Natural killer cell (primary cell): ENCODE measurements at regions not wholly inside any gene's neighbourhood (a gene's known extent, or its start where the extent isn't known, plus 50 kb on each side); places are given as distances from the start of the nearest gene placed in this dataset.

Source experiments
- ATAC-seq, 3 donors: fragments of 150-1000 bp in 2 of 3; fragments of 200-7000 bp in 1 of 3; cut with Tn5 transposase; 1 replicate in 1 of 3; 2 replicates in 2 of 3; pipeline ENCODE4 v1.10.0; 2021; ENCODE audit warnings: mild to moderate bottlenecking in 2 of 3, moderate library complexity in 2 of 3
- DNase-seq, 2 donors: peaks; one replicate each; pipeline versions ENCODE4 v3.0.0 to v3.0.0-alpha.2; 2013 to 2021; ENCODE audit warnings: mixed read lengths in 1 of 2
- H3K27ac ChIP-seq: one replicate; pipeline ENCODE4 v1.5.1; 2013; ENCODE audit warnings: mild to moderate bottlenecking, low read length
- H3K27me3 ChIP-seq: one replicate; pipeline ENCODE4 v1.6.1; 2013; ENCODE audit warnings: low read length; ENCODE audit not compliant: control insufficient read depth, insufficient read depth
- H3K36me3 ChIP-seq: one replicate; pipeline ENCODE4 v1.6.1; 2013; ENCODE audit warnings: low read length; ENCODE audit not compliant: control insufficient read depth, insufficient read depth
- H3K4me1 ChIP-seq: one replicate; pipeline ENCODE4 v1.6.1; 2013; ENCODE audit warnings: low read length; ENCODE audit not compliant: control insufficient read depth, insufficient read depth
- H3K4me3 ChIP-seq: one replicate; pipeline ENCODE4 v1.5.1; 2013; ENCODE audit warnings: low read length
- H3K9me3 ChIP-seq: one replicate; pipeline ENCODE4 v1.6.1; 2013; ENCODE audit warnings: low read length; ENCODE audit not compliant: control insufficient read depth, insufficient read depth
- H3K27ac Mint-ChIP-seq, 2 donors: one replicate each; pipeline ENCODE4 v1.8.0; 2022; ENCODE audit warnings: mild to moderate bottlenecking in 2 of 2, mixed read lengths in 2 of 2, moderate library complexity in 1 of 2
- H3K27me3 Mint-ChIP-seq, 2 donors: one replicate each; pipeline ENCODE4 v1.8.0; 2022; ENCODE audit warnings: low read depth in 2 of 2, mixed read lengths in 2 of 2
- H3K36me3 Mint-ChIP-seq: one replicate; pipeline ENCODE4 v1.8.0; 2022; ENCODE audit warnings: mixed read lengths
- H3K4me1 Mint-ChIP-seq, 2 donors: one replicate each; pipeline ENCODE4 v1.8.0; 2022; ENCODE audit warnings: mixed read lengths in 2 of 2
- H3K4me3 Mint-ChIP-seq: one replicate; pipeline ENCODE4 v1.8.0; 2022; ENCODE audit warnings: mild to moderate bottlenecking, moderate library complexity, mixed read lengths
- H3K9me3 Mint-ChIP-seq, 2 donors: one replicate each; pipeline ENCODE4 v1.8.0; 2022; ENCODE audit warnings: mixed read lengths in 2 of 2
- CTCF ChIP-seq: fragments of 200-600 bp; IDR thresholded peaks from one replicate; pipeline ENCODE4 v1.8.0; 2022; ENCODE audit warnings: antibody characterized with exemption
- WGBS: methylation state at CpG from one replicate; pipeline ENCODE4 v1.1.7; 2013; ENCODE audit warnings: missing lambda C conversion rate; ENCODE audit not compliant: insufficient coverage; 5-methylcytosine and 5-hydroxymethylcytosine counted together
- intact Hi-C: fragments of 100-400 bp; cut with micrococcal nuclease; formaldehyde crosslinking; loops from one replicate; pipeline ENCODE4 v1.14.2; 2022

- Mint-ChIP-seq H3K36me3 (no peaks in the 10 kb centered on the region), H3K4me3 (no peak overlapping the region), H3K27me3 (peaks cover 3 to 38% of the 10 kb centered on the region in 2 donors), H3K9me3 (no peaks in the 10 kb centered on the region), H3K27ac (no peak overlapping the region), H3K4me1 (no peaks in the 10 kb centered on the region)
- H3K9me3 ChIP-seq = no peaks in the 10 kb centered on the region
- intact Hi-C loops = no loop called here
- TF ChIP-seq CTCF = no peak
- 94% methylated on average over 2 of the region's 3 CpGs for WGBS
- DNase-seq (no peak), ATAC-seq (no peak)
- no peaks in the 10 kb centered on the region for H3K36me3 ChIP-seq
- no peaks in the 10 kb centered on the region for H3K4me1 ChIP-seq
- no peaks in the 10 kb centered on the region for H3K27me3 ChIP-seq
- H3K27ac ChIP-seq = no peak overlapping the region
- H3K4me3 ChIP-seq = no peak overlapping the region
Measured at GRCh38 chr11:30172883-30173311, 57.9 kb upstream of the FSHB start.

DNA sequence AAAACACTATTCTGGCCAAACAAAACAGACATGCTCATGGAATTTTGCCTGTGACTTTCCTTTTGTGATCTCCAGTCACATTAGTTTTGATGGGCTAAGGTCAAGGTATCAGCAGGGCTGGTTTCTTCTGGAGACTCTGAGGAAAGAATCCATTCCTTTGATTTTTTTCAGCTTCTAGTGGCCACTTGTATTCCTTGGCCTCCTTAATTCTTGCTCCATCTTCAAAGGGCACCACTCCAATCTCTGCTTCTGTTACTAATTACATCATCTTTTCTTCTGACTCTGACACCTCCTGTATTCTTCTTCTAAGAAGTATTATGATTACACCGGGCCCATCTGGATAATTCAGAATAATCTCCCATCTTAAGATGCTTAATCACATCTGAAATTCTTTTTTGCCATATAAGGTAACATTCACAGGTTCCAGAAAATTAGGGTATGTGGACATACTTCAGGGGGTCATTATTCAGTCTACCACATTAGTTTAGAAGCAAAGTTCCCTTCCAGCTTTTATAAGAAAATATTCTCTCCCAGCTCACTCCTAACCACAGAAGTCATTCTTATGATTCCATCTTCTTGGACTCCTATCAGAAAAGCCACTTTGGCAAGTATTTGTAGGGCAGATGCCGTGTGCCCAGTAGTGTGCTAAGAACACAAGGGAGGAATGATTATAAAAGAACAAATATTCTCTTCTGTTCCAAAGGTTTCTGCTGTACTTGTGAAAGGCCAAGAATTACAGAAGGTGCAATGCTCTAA is 56.4 kb upstream of the FSHB start:
- no peak for DNase-seq
- no peaks in the 10 kb centered on the region for H3K27me3 ChIP-seq
- Mint-ChIP-seq H3K36me3 (no peaks in the 10 kb centered on the region), H3K4me1 (no peaks in the 10 kb centered on the region), H3K27ac (no peak overlapping the region), H3K9me3 (no peaks in the 10 kb centered on the region), H3K27me3 (peaks cover 3 to 38% of the 10 kb centered on the region in 2 donors), H3K4me3 (no peak overlapping the region)
- H3K4me1 ChIP-seq = no peaks in the 10 kb centered on the region
- H3K4me3 ChIP-seq = no peak overlapping the region
- no peak for TF ChIP-seq CTCF
- WGBS = 89% methylated on average over 2 of the region's 2 CpGs
- intact Hi-C loops = no loop called here
- no peaks in the 10 kb centered on the region for H3K36me3 ChIP-seq
- no peaks in the 10 kb centered on the region for H3K9me3 ChIP-seq
- ATAC-seq = no peak
- no peak overlapping the region for H3K27ac ChIP-seq
